Left renal cortex interstitium (tissue), 4 donors: ENCODE measurements at regions not wholly inside any gene's neighbourhood (a gene's known extent, or its start where the extent isn't known, plus 50 kb on each side); places are given as distances from the start of the nearest gene placed in this dataset.
"Not testable (repeated sequence)": the region's sequence is repeated elsewhere in the genome, so short reads cannot be mapped to it uniquely, and the experiment has no call there.

Source experiments
- DNase-seq, 4 donors: peaks; one replicate each; pipeline ENCODE4 v3.0.0-alpha.2; 2013; ENCODE audit warnings: low read depth in 4 of 4, low spot score in 2 of 4, missing footprints in 1 of 4

DNA sequence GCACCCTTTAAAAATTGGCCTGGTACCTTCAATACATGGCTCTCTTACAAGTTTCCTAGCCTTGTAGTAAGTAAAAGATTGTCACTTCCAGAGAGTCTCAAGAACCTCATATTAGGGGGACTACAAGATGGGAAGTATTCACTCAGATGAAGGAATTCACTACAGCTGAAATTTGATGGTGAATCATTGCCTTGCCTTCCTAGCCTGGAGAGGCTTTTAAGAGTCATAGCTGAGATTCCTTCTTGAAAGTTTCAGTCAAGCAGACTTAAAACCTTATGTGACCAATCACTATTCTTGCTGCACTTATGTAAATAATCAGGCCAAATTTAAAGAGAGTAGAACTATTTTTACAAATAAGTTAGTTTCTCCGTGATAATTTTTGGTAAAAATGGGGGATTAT lies 451.6 kb downstream of the TRHDE start:
- DNase-seq = no peak

DNA sequence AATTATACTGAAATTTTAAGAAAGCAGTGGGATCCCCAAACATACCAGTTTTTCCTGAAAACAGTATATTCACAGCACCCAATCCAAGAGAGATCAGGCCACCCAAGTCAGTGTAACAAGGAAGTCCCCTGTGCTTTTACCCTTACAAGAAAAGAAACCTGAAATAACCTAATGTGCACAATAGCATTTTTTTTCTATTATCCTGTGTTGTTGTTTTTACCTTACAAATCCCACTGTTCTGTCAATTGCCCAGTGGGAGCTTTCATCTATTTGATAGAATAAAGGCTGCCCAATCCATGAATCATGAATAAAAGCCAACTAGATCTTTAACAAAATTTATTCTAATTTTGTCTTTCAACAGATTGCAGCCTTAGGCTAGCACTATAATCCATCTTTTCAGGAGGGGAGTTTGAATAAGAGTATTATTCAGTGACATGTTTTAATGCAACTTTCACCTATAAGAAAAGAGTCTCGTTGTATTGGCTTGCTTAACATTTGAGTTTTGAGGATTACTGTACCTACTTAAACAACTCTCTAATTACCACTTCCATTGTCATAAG lies 457.4 kb downstream of the TRHDE start:
- DNase-seq = no peak

DNA sequence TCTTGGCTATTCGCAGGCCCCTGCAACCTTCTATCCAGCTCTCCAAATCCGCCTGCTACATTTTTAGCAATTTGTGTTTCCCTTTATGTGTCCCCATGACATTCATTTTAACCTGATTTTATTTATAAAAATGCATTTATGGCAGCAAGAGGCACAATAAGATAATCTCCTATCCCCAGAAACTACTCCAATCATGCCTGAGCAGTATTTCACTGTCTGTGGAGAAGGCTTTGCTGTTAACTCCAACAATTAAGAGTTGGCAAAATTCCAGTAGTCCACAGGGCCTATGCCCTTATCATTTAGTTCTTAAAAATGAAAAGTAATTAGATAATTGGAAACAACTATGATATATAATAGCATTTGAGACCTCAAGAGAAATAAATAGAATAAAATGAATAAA lies 462.4 kb downstream of the TRHDE start:
- DNase-seq = no peak

DNA sequence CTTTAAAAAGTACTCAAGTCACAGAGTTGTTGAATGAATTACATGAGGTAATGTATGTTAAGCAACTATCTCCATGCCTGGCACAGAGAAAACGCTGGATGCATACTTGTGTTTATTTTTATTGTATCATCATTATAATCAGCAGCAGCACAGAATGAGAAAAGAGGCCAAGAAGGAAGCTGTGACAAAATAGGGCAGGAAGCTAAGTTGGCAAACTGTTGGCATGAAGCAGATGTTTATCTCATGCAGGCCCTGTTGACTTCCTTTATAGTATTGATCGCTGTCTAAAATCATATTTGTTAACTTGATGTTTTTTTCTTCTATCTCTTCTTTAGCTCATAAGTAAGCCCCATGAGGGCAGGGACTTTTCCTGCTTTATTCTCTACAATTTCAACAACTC lies 466.6 kb downstream of the TRHDE start:
- DNase-seq = no peak

DNA sequence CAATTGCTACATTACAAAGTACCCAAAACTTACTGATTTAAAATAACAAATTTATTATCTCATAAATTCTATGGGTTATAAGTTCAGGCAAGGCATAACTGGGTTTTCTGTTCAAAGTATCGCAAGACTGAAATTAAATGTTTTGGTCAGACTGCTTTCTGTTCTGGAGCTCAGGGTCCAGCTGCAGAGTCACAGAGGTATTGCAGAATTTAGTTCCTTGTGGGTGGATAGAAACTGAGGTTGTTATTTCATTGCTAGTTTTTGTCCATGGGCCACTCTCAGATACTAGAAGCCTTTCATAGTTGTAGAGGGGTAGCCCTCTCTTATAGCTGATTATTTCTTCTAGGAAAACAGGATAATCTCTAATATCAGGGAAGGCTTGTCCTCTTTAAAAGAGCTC lies 467.9 kb downstream of the TRHDE start:
- DNase-seq = no peak

DNA sequence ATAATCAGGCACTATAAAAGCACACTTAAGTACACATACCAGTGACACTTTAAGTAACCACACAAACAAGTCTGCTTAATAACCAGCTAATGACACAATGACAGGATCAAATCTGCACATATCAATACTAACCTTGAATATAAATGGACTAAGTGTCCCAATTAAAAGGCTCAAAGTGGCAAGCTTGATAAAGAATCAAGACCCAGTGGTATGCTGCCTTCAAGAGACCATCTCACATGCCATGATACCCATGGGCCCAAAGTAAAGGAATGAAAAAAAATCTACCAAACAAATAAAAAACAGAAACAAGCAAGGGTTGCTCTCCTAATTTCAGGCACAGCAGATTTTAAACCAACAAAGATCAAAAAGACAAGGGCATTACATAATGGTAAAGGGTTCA lies 470.4 kb downstream of the TRHDE start:
- DNase-seq = no peak

DNA sequence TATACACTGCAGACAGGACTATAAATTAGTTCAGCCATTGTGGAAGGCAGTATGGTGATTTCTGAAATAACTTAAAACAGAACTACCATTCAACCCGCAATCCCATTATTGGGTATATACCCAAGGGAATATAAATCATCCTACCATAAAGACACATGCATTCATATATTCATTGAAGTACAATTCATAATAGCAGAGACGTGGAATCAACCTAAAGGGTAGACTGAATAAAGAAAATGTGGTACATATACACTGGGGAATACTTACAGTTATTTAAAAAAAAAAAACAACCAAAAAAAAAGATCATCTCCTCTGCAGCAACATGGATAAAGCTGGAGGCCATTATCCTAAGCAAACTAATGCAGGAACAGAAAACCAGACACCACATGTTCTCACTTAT lies 473.9 kb downstream of the TRHDE start:
- no peak for DNase-seq

DNA sequence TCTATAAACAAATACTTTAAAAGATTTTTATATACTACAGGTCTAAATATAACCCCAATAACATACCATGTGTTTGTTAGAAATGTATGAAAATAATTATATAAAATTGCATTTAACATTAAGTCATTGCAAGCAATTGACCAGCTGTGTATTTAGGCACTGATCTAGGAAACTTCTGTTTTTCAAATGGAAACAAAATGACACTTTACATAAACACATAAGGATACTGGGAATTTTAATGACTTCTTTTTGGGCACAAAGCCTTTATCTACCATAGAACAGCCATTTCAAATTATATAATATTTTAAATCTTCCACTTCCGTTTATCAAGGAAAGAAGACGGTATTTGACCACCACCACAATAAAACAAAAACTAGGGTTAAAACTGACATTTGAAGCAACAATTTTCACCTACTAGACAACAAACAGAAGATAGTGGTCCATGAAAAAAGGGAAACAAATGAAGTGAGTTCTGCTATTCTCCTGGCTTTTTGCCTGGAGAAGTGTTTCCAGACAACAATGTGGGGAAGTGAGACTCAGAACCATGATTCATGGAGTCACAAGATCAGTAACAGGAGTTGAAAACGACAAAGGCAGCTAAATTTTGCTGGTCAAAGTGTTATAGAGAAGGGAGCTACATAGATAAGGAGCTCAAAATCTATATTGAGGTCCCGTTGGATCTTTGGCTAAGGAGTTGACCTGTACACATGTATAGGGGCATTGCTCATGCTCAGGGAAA lies 475.1 kb downstream of the TRHDE start:
- DNase-seq = no peak

DNA sequence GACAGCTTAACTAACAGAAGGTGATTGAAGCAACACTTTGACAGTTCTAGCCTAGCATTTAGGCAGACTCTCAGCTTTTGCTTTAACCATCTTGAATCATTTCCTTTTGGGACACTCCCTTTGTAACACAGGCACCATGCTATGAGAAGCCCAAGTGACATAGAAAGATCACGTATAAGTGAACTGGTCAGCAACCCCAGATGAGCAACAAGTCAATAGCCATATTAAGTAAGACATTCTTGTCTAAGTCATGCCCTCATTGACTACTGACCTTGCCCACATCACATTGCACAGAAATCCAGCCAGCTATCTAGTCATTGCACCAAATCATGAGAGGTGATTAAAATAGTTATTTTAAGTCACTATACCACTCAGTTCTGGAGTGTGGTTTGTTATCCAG lies 476.8 kb downstream of the TRHDE start:
- DNase-seq = no peak

DNA sequence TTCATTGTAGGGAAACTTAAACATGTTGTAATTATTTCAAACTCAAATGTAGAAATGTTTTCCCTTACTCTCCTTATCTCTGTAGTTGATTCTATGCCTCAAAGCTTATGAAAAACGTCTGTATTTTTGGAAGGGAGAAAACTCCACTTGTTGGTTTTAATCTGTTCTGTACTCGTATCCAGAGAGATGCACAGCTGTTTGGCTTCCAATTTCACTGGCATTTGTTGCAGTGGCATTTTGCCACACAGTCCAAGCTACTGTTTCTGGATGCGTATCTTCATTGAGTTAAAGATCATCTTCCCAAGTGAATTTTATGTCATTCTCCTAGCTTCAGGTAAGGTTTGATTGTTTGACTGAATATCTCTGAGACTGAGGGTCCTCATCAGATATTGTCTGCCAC lies 481.4 kb downstream of the TRHDE start:
- DNase-seq = no peak

DNA sequence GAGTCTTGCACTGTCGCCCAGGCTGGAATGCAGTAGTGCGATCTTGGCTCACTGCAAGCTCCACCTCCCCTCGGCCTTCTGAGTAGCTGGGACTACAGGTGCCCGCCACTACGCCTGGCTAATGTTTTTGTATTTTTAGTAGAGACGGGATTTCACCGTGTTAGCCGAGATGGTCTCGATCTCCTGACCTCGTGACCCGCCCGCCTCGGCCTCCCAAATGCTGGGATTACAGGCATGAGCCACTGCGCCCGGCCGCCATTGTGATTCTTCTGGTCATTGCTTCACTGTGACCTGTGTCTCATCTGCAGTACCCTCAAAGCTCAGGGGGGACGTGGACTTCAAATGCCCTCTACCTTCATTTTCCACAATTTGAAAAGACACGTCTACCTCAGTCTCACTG lies 481.9 kb downstream of the TRHDE start:
- DNase-seq = not testable (repeated sequence)

DNA sequence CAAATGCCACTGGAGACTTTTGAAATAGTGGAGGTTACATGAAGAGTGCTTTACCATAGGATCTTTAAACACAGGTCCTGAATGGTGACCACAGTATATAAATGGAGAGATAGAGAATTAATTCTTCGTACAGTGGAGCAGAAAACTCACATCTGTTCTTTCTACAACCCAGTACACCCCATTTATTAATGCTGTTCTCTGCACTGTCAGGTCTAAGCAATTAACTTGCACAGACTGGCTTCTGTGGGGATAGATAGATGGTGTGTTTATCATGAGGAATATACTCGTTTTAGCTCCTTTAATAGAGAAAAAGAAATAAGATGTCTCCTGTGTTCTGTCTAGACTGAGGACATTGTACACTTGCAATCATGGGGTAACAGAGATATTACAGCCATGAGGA lies 494.3 kb downstream of the TRHDE start:
- DNase-seq = no peak

DNA sequence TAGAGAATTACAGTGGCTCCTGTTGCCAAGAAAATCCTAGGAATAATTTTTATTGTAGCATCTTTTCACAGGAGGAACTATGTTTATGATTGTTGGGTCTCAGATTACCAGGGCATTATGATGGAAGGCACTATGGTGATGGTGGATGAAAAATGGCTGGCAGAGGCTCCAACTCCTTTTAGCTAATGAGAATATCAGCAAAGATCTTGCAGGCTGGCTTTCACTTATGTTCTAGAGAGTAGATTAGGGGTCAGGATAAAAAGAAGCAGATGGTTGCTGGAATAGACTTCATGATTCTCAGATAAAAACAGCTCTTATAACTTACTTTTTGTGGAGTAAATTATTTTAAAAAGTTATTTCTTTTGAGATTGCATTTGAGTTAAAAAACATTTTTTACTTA lies 501.9 kb downstream of the TRHDE start:
- DNase-seq = no peak

DNA sequence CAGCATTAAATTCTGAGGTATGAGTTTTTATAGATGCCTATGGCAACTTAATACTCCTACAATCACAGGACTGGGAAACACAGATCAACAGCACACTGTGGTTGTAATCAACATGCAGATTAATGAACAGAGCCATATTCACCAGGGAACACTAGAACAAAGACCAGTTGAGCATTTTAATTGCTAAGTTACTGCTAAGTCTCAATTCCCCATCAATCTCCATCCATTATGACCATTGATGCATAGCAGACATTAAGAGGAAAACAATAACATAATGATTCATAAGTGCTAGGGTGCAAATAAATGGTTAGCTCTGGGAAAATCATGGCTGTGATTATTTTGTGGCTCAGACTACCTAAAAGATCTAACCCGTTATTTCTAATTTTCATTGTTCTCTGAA lies 505.6 kb downstream of the TRHDE start:
- no peak for DNase-seq

DNA sequence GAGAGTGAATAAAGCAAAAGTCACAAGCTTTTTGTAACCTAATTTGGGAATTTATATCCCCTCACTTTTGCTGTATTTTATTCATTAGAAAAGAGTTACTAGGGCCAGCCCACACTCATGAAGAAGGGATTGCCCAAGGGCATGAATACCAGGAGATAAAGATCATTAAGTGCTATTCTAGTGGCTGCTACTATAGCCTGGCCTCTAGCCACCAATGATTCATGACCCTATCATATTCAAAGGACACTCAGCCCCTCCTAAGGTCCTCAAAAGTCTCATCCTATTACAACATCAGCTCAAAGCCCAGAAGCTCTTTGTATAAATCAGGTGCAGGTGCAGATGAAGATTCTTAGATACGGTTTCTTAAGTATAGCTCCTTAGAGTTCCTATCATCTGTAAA lies 518.1 kb downstream of the TRHDE start:
- no peak for DNase-seq

DNA sequence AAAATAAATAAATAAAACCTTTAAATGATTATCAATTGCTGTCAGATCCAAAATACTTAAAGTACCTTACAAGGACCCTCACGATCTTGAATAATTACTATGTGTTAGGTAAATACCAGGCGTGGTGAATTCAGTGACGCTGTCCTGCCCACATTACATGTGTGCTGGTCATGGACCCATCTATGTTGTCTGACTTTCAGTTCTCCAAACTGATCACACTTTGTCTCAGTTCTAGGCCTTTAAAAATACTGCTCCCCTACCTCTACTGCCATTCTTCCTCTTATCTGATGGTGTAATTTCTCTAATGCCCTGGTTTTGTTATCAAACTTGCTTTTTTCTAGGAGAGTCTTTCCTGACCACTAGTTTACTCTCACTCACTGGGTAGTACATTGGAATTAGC lies 520.7 kb downstream of the TRHDE start:
- DNase-seq = no peak

DNA sequence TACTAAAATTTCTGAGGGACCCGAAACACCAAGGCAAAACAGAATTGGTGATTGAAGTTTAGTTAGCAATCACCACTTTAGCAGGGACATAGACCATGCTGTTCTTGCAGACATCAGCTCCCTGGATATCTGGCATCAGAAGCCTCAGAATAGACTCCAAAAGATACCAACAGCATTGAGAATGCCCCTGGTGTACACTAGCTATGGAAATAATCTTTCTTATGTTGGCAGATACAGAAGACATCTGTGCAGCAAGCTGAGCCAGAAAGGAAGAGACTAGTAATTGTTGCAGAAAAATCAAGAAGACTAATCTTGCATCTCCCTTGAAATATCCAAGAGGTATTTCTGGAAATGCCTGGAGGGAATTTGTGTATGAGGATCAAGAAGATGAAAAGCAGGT lies 521.6 kb downstream of the TRHDE start:
- no peak for DNase-seq

DNA sequence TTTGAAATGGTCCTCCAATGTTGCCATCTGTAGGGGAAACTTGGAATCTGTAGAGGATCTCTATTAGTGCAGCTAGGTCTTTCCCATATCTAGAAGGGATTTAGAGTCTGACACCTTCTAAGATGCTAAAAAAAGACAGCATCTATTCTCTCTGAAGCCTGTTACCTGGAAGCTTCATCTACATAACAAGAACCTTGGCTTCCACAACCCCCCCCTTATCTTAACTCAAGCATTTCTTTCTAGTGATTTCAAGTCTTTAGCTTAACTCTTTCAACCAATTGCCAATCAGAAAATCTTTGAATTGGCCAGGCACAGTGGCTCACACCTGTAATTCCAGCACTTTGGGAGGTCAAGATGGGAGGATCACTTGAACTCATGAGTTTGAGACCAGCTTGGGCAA lies 543.3 kb downstream of the TRHDE start:
- no peak for DNase-seq

DNA sequence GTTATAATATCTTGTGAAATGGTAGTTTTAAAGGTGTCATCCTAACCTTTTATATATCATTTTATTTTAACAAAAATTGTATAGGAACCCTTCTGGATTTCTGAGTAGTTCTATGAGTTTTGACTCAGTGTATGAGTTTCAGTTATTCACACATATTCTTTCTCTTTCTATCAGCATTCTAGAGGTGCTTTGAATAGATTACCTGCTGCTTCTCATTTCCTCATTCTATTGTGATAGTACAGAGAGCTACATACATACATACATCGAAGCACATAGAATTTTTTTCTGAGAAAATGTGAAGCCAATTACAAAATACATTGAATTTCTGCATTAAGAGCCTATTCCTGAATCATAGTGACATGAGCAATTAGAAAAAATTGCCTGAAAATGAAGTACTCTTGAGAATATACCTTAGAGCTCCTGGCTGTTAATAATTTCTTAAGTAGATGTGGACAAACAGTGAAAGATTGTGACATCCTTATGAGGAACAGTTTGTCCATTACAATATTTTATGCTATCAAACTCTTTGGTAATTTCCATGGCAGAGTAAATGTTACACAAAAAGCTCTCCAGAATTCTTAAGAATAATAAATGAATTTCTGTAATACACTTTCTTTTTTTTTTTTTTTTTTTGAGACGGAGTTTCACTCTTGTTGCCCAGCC lies 556.6 kb downstream of the TRHDE start:
- DNase-seq = no peak

DNA sequence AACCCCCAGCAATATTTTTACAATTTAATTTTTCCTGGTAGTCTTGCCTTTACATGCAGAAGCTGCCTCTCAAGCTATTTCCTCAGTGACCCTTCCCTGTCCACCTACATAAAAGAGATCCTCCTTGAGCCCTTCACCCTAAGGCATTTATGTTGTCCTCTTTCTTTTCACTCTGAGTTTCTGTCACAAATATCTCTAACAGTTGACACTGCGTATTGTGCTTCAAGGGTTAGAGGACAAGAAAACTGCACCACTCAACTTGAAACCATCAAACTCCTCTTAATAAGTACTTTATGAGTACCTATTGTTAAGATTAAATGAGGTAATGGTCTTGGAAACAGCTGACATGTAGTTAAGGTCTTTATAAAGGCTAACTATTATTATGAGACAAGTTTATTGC lies 557.7 kb downstream of the TRHDE start:
- no peak for DNase-seq

DNA sequence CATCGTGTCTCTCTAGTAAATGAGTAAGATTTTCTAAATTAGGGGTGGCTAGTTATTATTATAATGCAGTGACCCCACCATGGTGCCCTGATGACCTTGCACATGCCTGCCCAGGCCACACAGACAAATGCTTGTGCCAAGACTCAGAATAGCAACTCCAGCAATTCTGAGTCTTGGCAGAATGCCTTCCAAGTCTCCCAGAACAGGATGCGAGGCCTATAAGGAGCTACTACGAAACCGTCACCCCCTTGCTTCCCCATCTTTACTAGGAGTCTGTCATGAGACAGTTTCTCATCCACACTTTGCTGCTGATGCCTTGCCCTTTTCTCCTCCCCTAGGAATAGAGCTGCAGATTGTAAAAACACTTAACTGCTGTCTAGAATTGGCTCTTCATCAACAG lies 559.9 kb downstream of the TRHDE start:
- no peak for DNase-seq

DNA sequence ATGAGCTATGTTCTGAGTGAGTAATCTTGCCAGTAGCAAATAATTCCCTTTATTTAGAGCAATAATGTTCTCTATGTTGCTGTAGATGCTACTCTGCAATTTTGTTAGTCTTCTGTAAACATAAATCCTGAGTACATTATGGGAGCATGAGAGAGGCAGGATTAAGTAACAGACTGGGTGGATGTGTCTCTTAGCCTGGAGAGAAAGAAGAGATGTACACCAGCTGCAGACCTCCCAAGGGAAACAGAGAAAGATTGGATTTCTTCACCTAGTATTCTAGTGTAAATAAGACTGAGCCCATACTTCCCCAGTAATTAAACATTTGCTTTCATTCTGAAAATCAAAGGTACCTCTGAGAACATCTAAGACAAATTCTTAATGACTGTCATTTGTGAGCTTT lies 564.0 kb downstream of the TRHDE start:
- peak in 3 of 4 donors; percentile 10 to 20 (median 13) for DNase-seq
